Fibroblast of gingiva (primary cell): ENCODE measurements at regions not wholly inside any gene's neighbourhood (a gene's known extent, or its start where the extent isn't known, plus 50 kb on each side); places are given as distances from the start of the nearest gene placed in this dataset.
A peak's percentile ranks its signal among the peaks of the same experiment; 100 is the strongest.
"Not testable (repeated sequence)": the region's sequence is repeated elsewhere in the genome, so short reads cannot be mapped to it uniquely, and the experiment has no call there.

Source experiments
- DNase-seq: peaks from one replicate; pipeline ENCODE4 v3.0.0-alpha.2; 2011; ENCODE audit warnings: low read depth

- DNase-seq: no peak
Observed at GRCh38 chr4:10278071-10278470, 161.5 kb upstream of the WDR1 start.

GRCh38 chr4:10276152-10276551, 159.6 kb upstream of the WDR1 start:
- DNase-seq: no peak

GRCh38 chr4:10275696-10276095, 159.1 kb upstream of the WDR1 start:
- no peak for DNase-seq

- DNase-seq: peak; percentile 16
Observed at GRCh38 chr4:10273030-10273429, 156.4 kb upstream of the WDR1 start.

- no peak for DNase-seq
Observed at GRCh38 chr4:10272511-10272910, 155.9 kb upstream of the WDR1 start.

- DNase-seq: no peak
Observed at GRCh38 chr4:10267066-10267465, 150.5 kb upstream of the WDR1 start.

GRCh38 chr4:10260777-10261176, 144.2 kb upstream of the WDR1 start:
- DNase-seq: no peak

GRCh38 chr4:10259976-10260375, 143.4 kb upstream of the WDR1 start:
- no peak for DNase-seq

GRCh38 chr4:10256203-10256602, 139.6 kb upstream of the WDR1 start:
- DNase-seq: no peak

- DNase-seq: no peak
Observed at GRCh38 chr4:10253765-10254164, 137.2 kb upstream of the WDR1 start.

GRCh38 chr4:10245751-10246150, 129.2 kb upstream of the WDR1 start:
- no peak for DNase-seq

GRCh38 chr4:10243856-10244255, 127.3 kb upstream of the WDR1 start:
- DNase-seq: no peak

- no peak for DNase-seq
Observed at GRCh38 chr4:10240691-10241090, 124.1 kb upstream of the WDR1 start.

- no peak for DNase-seq
Observed at GRCh38 chr4:10239982-10240654, 123.5 kb upstream of the WDR1 start.

GRCh38 chr4:10237131-10237530, 120.5 kb upstream of the WDR1 start:
- DNase-seq: no peak

GRCh38 chr4:10232114-10232513, 115.5 kb upstream of the WDR1 start:
- DNase-seq: no peak

- no peak for DNase-seq
Observed at GRCh38 chr4:10226756-10227155, 110.2 kb upstream of the WDR1 start.

GRCh38 chr4:10225096-10225495, 108.5 kb upstream of the WDR1 start:
- no peak for DNase-seq

GRCh38 chr4:10223782-10224181, 107.2 kb upstream of the WDR1 start:
- DNase-seq: no peak

- not testable (repeated sequence) for DNase-seq
Observed at GRCh38 chr4:10213481-10213880, 96.9 kb upstream of the WDR1 start.

GRCh38 chr4:10212901-10213300, 96.3 kb upstream of the WDR1 start:
- no peak for DNase-seq

GRCh38 chr4:10212400-10212799, 95.8 kb upstream of the WDR1 start:
- DNase-seq: no peak

GRCh38 chr4:10207116-10207515, 90.5 kb upstream of the WDR1 start:
- DNase-seq: no peak

- no peak for DNase-seq
Observed at GRCh38 chr4:10205223-10205622, 88.6 kb upstream of the WDR1 start.
